Fibroblast of lung (primary cell): ENCODE measurements at regions not wholly inside any gene's neighbourhood (a gene's known extent, or its start where the extent isn't known, plus 50 kb on each side); places are given as distances from the start of the nearest gene placed in this dataset.

Experiments
- EZH2 ChIP-seq: IDR thresholded peaks from 2 replicates; pipeline ENCODE4 v1.5.1; 2012; ENCODE audit warnings: low read length, control low read depth, mild to moderate bottlenecking; ENCODE audit errors: missing control alignments
- TF ChIP-seq, protein P1 (sequence below), 2 donors: IDR thresholded peaks in 1 of 2; conservative IDR thresholded peaks in 1 of 2; 1 replicate in 1 of 2; 2 replicates in 1 of 2; pipeline ENCODE4 v1.5.1; 2011 to 2012; ENCODE audit warnings: low read length in 2 of 2, control low read depth in 1 of 2, inconsistent platforms in 1 of 2, low read depth in 1 of 2, mild to moderate bottlenecking in 1 of 2

- TF ChIP-seq, protein P1, sequence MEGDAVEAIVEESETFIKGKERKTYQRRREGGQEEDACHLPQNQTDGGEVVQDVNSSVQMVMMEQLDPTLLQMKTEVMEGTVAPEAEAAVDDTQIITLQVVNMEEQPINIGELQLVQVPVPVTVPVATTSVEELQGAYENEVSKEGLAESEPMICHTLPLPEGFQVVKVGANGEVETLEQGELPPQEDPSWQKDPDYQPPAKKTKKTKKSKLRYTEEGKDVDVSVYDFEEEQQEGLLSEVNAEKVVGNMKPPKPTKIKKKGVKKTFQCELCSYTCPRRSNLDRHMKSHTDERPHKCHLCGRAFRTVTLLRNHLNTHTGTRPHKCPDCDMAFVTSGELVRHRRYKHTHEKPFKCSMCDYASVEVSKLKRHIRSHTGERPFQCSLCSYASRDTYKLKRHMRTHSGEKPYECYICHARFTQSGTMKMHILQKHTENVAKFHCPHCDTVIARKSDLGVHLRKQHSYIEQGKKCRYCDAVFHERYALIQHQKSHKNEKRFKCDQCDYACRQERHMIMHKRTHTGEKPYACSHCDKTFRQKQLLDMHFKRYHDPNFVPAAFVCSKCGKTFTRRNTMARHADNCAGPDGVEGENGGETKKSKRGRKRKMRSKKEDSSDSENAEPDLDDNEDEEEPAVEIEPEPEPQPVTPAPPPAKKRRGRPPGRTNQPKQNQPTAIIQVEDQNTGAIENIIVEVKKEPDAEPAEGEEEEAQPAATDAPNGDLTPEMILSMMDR (conservative IDR thresholded peaks at IDR 0.05 in 1 of 2, IDR thresholded peaks at IDR 0.05 in 1 of 2; ENCODE audit: low read depth in 1 of 2, low read length in 2 of 2) = no peak
- no peak for TF ChIP-seq EZH2
These were observed 184.6 kb upstream of the OSR1 start for GRCh38 chr2:19542796-19543662.
